ENCODE measurements at regions not wholly inside any gene's neighbourhood (a gene's known extent, or its start where the extent isn't known, plus 50 kb on each side); places are given as distances from the start of the nearest gene placed in this dataset.

- Histone ChIP-seq H3K9ac (ENCODE audit: low read depth in 1 of 2, low read length in 2 of 2) (no peak overlapping the region), H3K27me3 (ENCODE audit: control insufficient read depth in 2 of 2, insufficient read depth in 2 of 2, low read length in 2 of 2) (no peaks in the 10 kb centered on the region), H3K4me1 (ENCODE audit: control insufficient read depth in 2 of 2, insufficient read depth in 2 of 2, low read length in 2 of 2) (no peaks in the 10 kb centered on the region), H3K36me3 (ENCODE audit: control insufficient read depth in 2 of 2, insufficient read depth in 2 of 2, low read length in 2 of 2) (no peaks in the 10 kb centered on the region), H3K4me3 (ENCODE audit: low read length in 2 of 2) (no peak overlapping the region), H3K9me3 (ENCODE audit: control insufficient read depth in 2 of 2, low read length in 2 of 2) (no peaks in the 10 kb centered on the region), H3K27ac (ENCODE audit: low read depth in 2 of 2, low read length in 2 of 2) (no peak overlapping the region)
Measured at GRCh38 chr7:152485826-152486225, 50.0 kb upstream of the KMT2C start.

All from mucosa of rectum (tissue), 2 donors.